B cell (primary cell): ENCODE measurements at regions not wholly inside any gene's neighbourhood (a gene's known extent, or its start where the extent isn't known, plus 50 kb on each side); places are given as distances from the start of the nearest gene placed in this dataset.

Source experiments
- CTCF ChIP-seq: fragments of 200-600 bp; IDR thresholded peaks from one replicate; pipeline ENCODE4 v1.8.0; 2022; ENCODE audit warnings: antibody characterized with exemption, mild to moderate bottlenecking
- EZH2 ChIP-seq: IDR thresholded peaks from 2 replicates; pipeline ENCODE4 v1.6.1; 2012; ENCODE audit warnings: borderline replicate concordance, low read depth, mild to moderate bottlenecking, moderate library complexity, low read length; ENCODE audit not compliant: insufficient read depth, poor library complexity, severe bottlenecking

GRCh38 chr13:72435251-72435650, 292.2 kb downstream of the MZT1 start:
- no peak for TF ChIP-seq CTCF
- TF ChIP-seq EZH2 = no peak
